ENCODE measurements at regions not wholly inside any gene's neighbourhood (a gene's known extent, or its start where the extent isn't known, plus 50 kb on each side); places are given as distances from the start of the nearest gene placed in this dataset.
A peak's percentile ranks its signal among the peaks of the same experiment; 100 is the strongest.

DNA sequence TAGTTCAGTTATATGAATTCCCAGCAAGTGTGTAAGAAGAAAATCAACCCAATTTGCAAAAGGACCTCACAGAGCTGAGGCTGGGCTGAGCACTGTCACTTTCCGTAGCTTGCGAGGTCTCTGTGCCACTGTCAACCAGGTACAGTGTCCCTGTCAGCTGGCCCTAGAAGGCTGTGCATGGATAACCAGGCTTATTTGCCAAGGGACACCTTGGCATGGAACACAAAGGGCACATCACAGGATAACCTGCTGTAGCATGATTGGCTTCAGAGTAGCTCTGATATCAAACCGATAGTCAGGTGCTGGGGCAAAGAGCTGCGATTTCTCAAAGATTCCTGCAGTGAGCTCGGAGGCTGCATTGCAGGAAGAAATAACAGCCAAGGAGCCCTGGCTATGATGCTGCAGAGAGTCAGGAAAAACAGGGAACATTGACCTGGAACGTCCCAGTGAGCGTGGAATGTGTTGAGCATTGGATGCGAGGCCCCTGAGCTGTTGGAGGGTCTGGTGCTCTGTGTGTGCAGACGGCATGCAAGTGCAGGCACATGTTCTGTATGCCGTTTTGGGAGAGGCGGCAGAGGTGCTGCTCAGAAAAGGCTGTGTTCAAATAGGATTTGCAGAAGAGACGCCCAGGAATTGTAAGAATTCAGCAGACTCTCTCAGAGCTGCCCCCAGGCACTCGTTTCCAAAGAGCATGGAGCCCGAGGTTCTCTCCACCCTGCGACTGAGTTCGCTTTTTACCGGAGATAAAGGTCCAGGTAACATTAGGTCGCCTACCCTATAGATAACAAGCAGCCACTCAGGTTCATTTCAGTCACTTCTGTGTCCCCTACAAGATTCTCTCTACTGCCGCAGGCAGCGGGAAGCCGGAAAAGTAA, 213.5 kb upstream of the IRS2 start:
- no peaks in the 10 kb centered on the region for H4K20me1 ChIP-seq (replicated peaks in 1 of 2; ENCODE audit: control insufficient read depth in 1 of 2, insufficient read depth in 2 of 2, low read length in 2 of 2)
- H3K4me3 ChIP-seq (ENCODE audit: extremely low read depth in 1 of 4, insufficient read depth in 2 of 4, low read depth in 3 of 4, low read length in 4 of 4), result no peak overlapping the region
- H4K8ac ChIP-seq (ENCODE audit: extremely low read depth, insufficient read depth, low read length), result no peak overlapping the region
- no peaks in the 10 kb centered on the region for H3K79me2 ChIP-seq (ENCODE audit: control insufficient read depth in 1 of 2, insufficient read depth in 2 of 2, low read length in 2 of 2)
- H3K27ac ChIP-seq (ENCODE audit: low read depth, low read length), result no peak overlapping the region
- WGBS, 2 experiments (ENCODE audit: extremely low coverage in 1 of 2, insufficient coverage in 1 of 2, insufficient read length in 1 of 2, insufficient replicate concordance in 2 of 2, low coverage in 1 of 2, low lambda C conversion rate in 2 of 2, missing lambda C conversion rate in 1 of 2), result 85% methylated on average over 21 of the region's 21 CpGs; no CpG with 5 or more reads in 1 of the 2 experiments
- no peak overlapping the region for H3K4me2 ChIP-seq (ENCODE audit: insufficient read depth in 1 of 2, low read depth in 2 of 2, low read length in 2 of 2)
- ChIA-PET POLR2A (ENCODE audit: partially characterized antibody) (no interaction called here), CTCF (ENCODE audit: partially characterized antibody) (interaction anchor here (0.6 to 1.3 kb wide), 3 partner anchors 24 to 231 kb away, joined by 3 to 6 read pairs (median 3); no protein-coding TSS in a partner anchor)
- DNase-seq (ENCODE audit: low read depth in 1 of 2, low spot score in 2 of 2) (no peak), FAIRE-seq (no peak)
- no peaks in the 10 kb centered on the region for H3K23me2 ChIP-seq (ENCODE audit: low read depth, low read length)
- H4K91ac ChIP-seq (replicated peaks; ENCODE audit: insufficient read length, low read length), result no peak overlapping the region
- no peak overlapping the region for H2BK120ac ChIP-seq (replicated peaks; ENCODE audit: low read depth, low read length)
- H2AK5ac ChIP-seq (ENCODE audit: low read depth, low read length), result no peak overlapping the region
- H3K9ac ChIP-seq (replicated peaks in 1 of 4; ENCODE audit: extremely low read depth in 1 of 4, low read depth in 3 of 4, low read length in 3 of 4), result no peak overlapping the region
- H3K79me1 ChIP-seq (ENCODE audit: low read depth, low read length), result no peaks in the 10 kb centered on the region
- no peak overlapping the region for H2BK20ac ChIP-seq (ENCODE audit: low read length)
- H3K14ac ChIP-seq (ENCODE audit: insufficient read length), result no peak overlapping the region
- H2BK5ac ChIP-seq (ENCODE audit: low read depth, low read length), result no peak overlapping the region; the same call in 1 of the 2 replicates
- no peak overlapping the region for H3K56ac ChIP-seq (replicated peaks; ENCODE audit: insufficient read length, low read depth, low read length)
- no peaks in the 10 kb centered on the region for H3K4me1 ChIP-seq (replicated peaks in 1 of 4; ENCODE audit: control insufficient read depth in 3 of 4, insufficient read depth in 4 of 4, low read length in 3 of 4)
- 0 out of 2 replicates have a peak overlapping the region, but pooled peaks have one; percentile 19 for H2AFZ ChIP-seq (ENCODE audit: low read length)
- H3K36me3 ChIP-seq (ENCODE audit: control insufficient read depth in 2 of 4, insufficient read depth in 4 of 4, low read length in 3 of 4), result no peaks in the 10 kb centered on the region
- no peak overlapping the region for H3K18ac ChIP-seq (ENCODE audit: extremely low read depth, low read length)
- H3K27me3 ChIP-seq (replicated peaks in 1 of 4; ENCODE audit: control insufficient read depth in 3 of 4, extremely low read depth in 1 of 4, insufficient read depth in 3 of 4, low read length in 3 of 4), result no peaks in the 10 kb centered on the region
- no peak overlapping the region for H2BK12ac ChIP-seq (ENCODE audit: low read depth, low read length)
- no peak overlapping the region for H3K4ac ChIP-seq (replicated peaks; ENCODE audit: insufficient read length, low read depth, low read length)
- H3K9me3 ChIP-seq (ENCODE audit: insufficient read depth in 2 of 2, low read depth in 1 of 2, low read length in 1 of 2), result peaks cover 0 to 5% of the 10 kb centered on the region in 2 experiments; a peak in 2 of 4 replicates
- H3K23ac ChIP-seq (ENCODE audit: insufficient read length), result no peak overlapping the region
- H2BK15ac ChIP-seq (ENCODE audit: low read length), result no peak overlapping the region
- no peak overlapping the region for H4K5ac ChIP-seq (ENCODE audit: insufficient read length, low read depth, low read length)
- no peak for TF ChIP-seq FOSL1 (IDR thresholded peaks at IDR 0.05; ENCODE audit: insufficient read depth, low read depth, low read length)
- no peak for TF ChIP-seq GTF2F1 (IDR thresholded peaks at IDR 0.05; ENCODE audit: borderline replicate concordance, low read depth, low read length)
- TF ChIP-seq EZH2 (IDR thresholded peaks at IDR 0.05; ENCODE audit: low read depth, low read length, severe bottlenecking), result no peak

Data from H1 (cell line).